H1 (cell line): ENCODE measurements at regions not wholly inside any gene's neighbourhood (a gene's known extent, or its start where the extent isn't known, plus 50 kb on each side); places are given as distances from the start of the nearest gene placed in this dataset.

ENCODE experiments used
- CTCF ChIA-PET: fragments of 300-600 bp; sonication (Branson Sonifier 250); formaldehyde crosslinking; loops from one replicate; lab custom pipeline; 2021; ENCODE audit not compliant: partially characterized antibody; lab: Charles Lee
- POLR2A ChIA-PET: fragments of 300-600 bp; sonication (Branson Sonifier 250); formaldehyde crosslinking; loops from one replicate; lab custom pipeline; 2021; ENCODE audit warnings: inconsistent platforms; ENCODE audit not compliant: partially characterized antibody; lab: Charles Lee
- DNase-seq, 2 experiments: peaks; one replicate each; pipeline versions ENCODE4 v3.0.0 to v3.0.0-alpha.2; 2010 to 2022; ENCODE audit warnings: low spot score in 2 of 2, low read depth in 1 of 2, mixed read lengths in 1 of 2
- FAIRE-seq: peaks from 2 replicates; lab custom pipeline; 2011; peaks lifted over from hg19 to GRCh38; lab: Jason Lieb, UNC
- H2AFZ ChIP-seq: 2 replicates; pipeline ENCODE4 v1.8.1; 2012; ENCODE audit warnings: low read length, inconsistent platforms
- H2AK5ac ChIP-seq: 2 replicates; pipeline ENCODE4 v1.6.1; 2013; ENCODE audit warnings: low read depth, low read length
- H2BK120ac ChIP-seq: replicated peaks from 2 replicates; pipeline ENCODE3; 2013; ENCODE audit warnings: low read depth, low read length, inconsistent platforms
- H2BK12ac ChIP-seq: 2 replicates; pipeline ENCODE4 v1.6.1; 2013; ENCODE audit warnings: low read depth, low read length
- H2BK15ac ChIP-seq: 2 replicates; pipeline ENCODE4 v1.6.1; 2013; ENCODE audit warnings: low read length
- H2BK20ac ChIP-seq: 2 replicates; pipeline ENCODE4 v1.6.1; 2013; ENCODE audit warnings: low read length
- H2BK5ac ChIP-seq: 2 replicates; pipeline ENCODE4 v1.6.1; 2013; ENCODE audit warnings: low read depth, low read length
- H3K14ac ChIP-seq: 2 replicates; pipeline ENCODE4 v1.6.1; 2013; ENCODE audit warnings: inconsistent platforms; ENCODE audit not compliant: insufficient read length
- H3K18ac ChIP-seq: 2 replicates; pipeline ENCODE4 v1.6.1; 2013; ENCODE audit warnings: low read length; ENCODE audit errors: extremely low read depth
- H3K23ac ChIP-seq: 2 replicates; pipeline ENCODE4 v1.6.1; 2013; ENCODE audit warnings: inconsistent platforms; ENCODE audit not compliant: insufficient read length
- H3K23me2 ChIP-seq: 2 replicates; pipeline ENCODE4 v1.6.1; 2013; ENCODE audit warnings: low read depth, low read length
- H3K27ac ChIP-seq: 2 replicates; pipeline ENCODE4 v1.6.1; 2011; ENCODE audit warnings: low read depth, low read length, inconsistent platforms
- H3K27me3 ChIP-seq, 4 experiments: replicated peaks in 1 of 4; 1 replicate in 1 of 4; 2 replicates in 3 of 4; pipeline versions ENCODE4 v1.6.1 to v1.8.1; 2011 to 2013; ENCODE audit warnings: low read length in 3 of 4, mild to moderate bottlenecking in 3 of 4, inconsistent platforms in 2 of 4, mixed read lengths in 2 of 4, moderate library complexity in 1 of 4; ENCODE audit not compliant: control insufficient read depth in 3 of 4, insufficient read depth in 3 of 4; ENCODE audit errors: extremely low read depth in 1 of 4
- H3K36me3 ChIP-seq, 4 experiments: 2 replicates each; pipeline versions ENCODE4 v1.6.1 to v1.8.1; 2011 to 2013; ENCODE audit warnings: mild to moderate bottlenecking in 4 of 4, low read length in 3 of 4, moderate library complexity in 2 of 4, control low read depth in 1 of 4, inconsistent platforms in 1 of 4; ENCODE audit not compliant: insufficient read depth in 4 of 4, control insufficient read depth in 2 of 4
- H3K4ac ChIP-seq: replicated peaks from 2 replicates; pipeline ENCODE3; 2013; ENCODE audit warnings: low read length, low read depth, mixed read lengths, inconsistent platforms; ENCODE audit not compliant: insufficient read length
- H3K4me1 ChIP-seq, 4 experiments: replicated peaks in 1 of 4; 1 replicate in 1 of 4; 2 replicates in 3 of 4; pipeline versions ENCODE4 v1.6.1 to v1.8.1; 2011 to 2013; ENCODE audit warnings: low read length in 3 of 4, inconsistent platforms in 2 of 4, mixed read lengths in 1 of 4; ENCODE audit not compliant: insufficient read depth in 4 of 4, control insufficient read depth in 3 of 4
- H3K4me2 ChIP-seq, 2 experiments: 2 replicates each; pipeline versions ENCODE4 v1.6.1 to v1.8.1; 2011 to 2013; ENCODE audit warnings: low read depth in 2 of 2, low read length in 2 of 2, control low read depth in 1 of 2, inconsistent platforms in 1 of 2, mild to moderate bottlenecking in 1 of 2; ENCODE audit not compliant: insufficient read depth in 1 of 2
- H3K4me3 ChIP-seq, 4 experiments: fragments of 200-600, 300-600 bp in 1 of 4; sonication (generic), shearing (Covaris generic), sonication (Bioruptor Twin) in 1 of 4; 2 replicates each; pipeline versions ENCODE4 v1.5.1 to v1.8.1; 2011 to 2016; ENCODE audit warnings: low read length in 4 of 4, low read depth in 3 of 4, control low read depth in 2 of 4, inconsistent platforms in 2 of 4, mild to moderate bottlenecking in 2 of 4, mixed read lengths in 1 of 4, moderate library complexity in 1 of 4; ENCODE audit not compliant: insufficient read depth in 2 of 4; ENCODE audit errors: extremely low read depth in 1 of 4
- H3K56ac ChIP-seq: replicated peaks from 2 replicates; pipeline ENCODE3; 2013; ENCODE audit warnings: low read depth, mild to moderate bottlenecking, mixed read lengths, low read length, inconsistent platforms; ENCODE audit not compliant: insufficient read length
- H3K79me1 ChIP-seq: 2 replicates; pipeline ENCODE4 v1.6.1; 2013; ENCODE audit warnings: low read depth, low read length, control low read depth
- H3K79me2 ChIP-seq, 2 experiments: 2 replicates each; pipeline versions ENCODE4 v1.6.1 to v1.8.1; 2012 to 2013; ENCODE audit warnings: low read length in 2 of 2, mild to moderate bottlenecking in 2 of 2, inconsistent platforms in 1 of 2; ENCODE audit not compliant: insufficient read depth in 2 of 2, control insufficient read depth in 1 of 2
- H3K9ac ChIP-seq, 4 experiments: replicated peaks in 1 of 4; 1 replicate in 1 of 4; 2 replicates in 3 of 4; pipeline versions ENCODE4 v1.6.1 to v1.8.1; 2011 to 2013; ENCODE audit warnings: low read depth in 3 of 4, low read length in 3 of 4, control low read depth in 2 of 4, mild to moderate bottlenecking in 2 of 4, moderate library complexity in 2 of 4, inconsistent platforms in 1 of 4; ENCODE audit errors: extremely low read depth in 1 of 4
- H3K9me3 ChIP-seq, 2 experiments: 2 replicates each; pipeline versions ENCODE4 v1.6.1 to v1.8.1; 2012 to 2013; ENCODE audit warnings: mild to moderate bottlenecking in 2 of 2, moderate library complexity in 2 of 2, control low read depth in 1 of 2, inconsistent platforms in 1 of 2, low read depth in 1 of 2, low read length in 1 of 2, mixed read lengths in 1 of 2; ENCODE audit not compliant: insufficient read depth in 2 of 2
- H4K20me1 ChIP-seq, 2 experiments: replicated peaks in 1 of 2; 2 replicates each; pipeline versions ENCODE3 to v1.8.1; 2011 to 2013; ENCODE audit warnings: inconsistent platforms in 2 of 2, low read length in 2 of 2, mild to moderate bottlenecking in 1 of 2; ENCODE audit not compliant: insufficient read depth in 2 of 2, control insufficient read depth in 1 of 2
- H4K5ac ChIP-seq: 2 replicates; pipeline ENCODE4 v1.6.1; 2013; ENCODE audit warnings: low read length, low read depth, mixed read lengths, inconsistent platforms; ENCODE audit not compliant: insufficient read length
- H4K8ac ChIP-seq: 2 replicates; pipeline ENCODE4 v1.8.0; 2013; ENCODE audit warnings: mild to moderate bottlenecking, moderate library complexity, low read length, inconsistent platforms; ENCODE audit not compliant: insufficient read depth; ENCODE audit errors: extremely low read depth
- H4K91ac ChIP-seq: replicated peaks from 2 replicates; pipeline ENCODE3; 2013; ENCODE audit warnings: low read length, mixed read lengths, inconsistent platforms; ENCODE audit not compliant: insufficient read length
- POU5F1 ChIP-seq: IDR thresholded peaks from 2 replicates; pipeline ENCODE4 v1.6.1; 2011; ENCODE audit warnings: low read depth, mild to moderate bottlenecking, low read length, moderate library complexity
- SIX5 ChIP-seq: IDR thresholded peaks from 2 replicates; pipeline ENCODE4 v1.6.1; 2011; ENCODE audit warnings: mild to moderate bottlenecking, low read depth, low read length
- WGBS, 2 experiments: shearing (Covaris generic) in 1 of 2; methylation state at CpG; one replicate each; pipeline versions ENCODE4 v1.1.6 to v1.1.7; 2013 to 2015; ENCODE audit warnings: low lambda C conversion rate in 2 of 2, mixed read lengths in 2 of 2, inconsistent platforms in 1 of 2, low coverage in 1 of 2, missing lambda C conversion rate in 1 of 2; ENCODE audit not compliant: insufficient replicate concordance in 2 of 2, insufficient coverage in 1 of 2, insufficient read length in 1 of 2; ENCODE audit errors: extremely low coverage in 1 of 2, missing lambda C conversion rate in 1 of 2; 5-methylcytosine and 5-hydroxymethylcytosine counted together
- TF ChIP-seq, protein P1 (sequence below): IDR thresholded peaks from 2 replicates; pipeline ENCODE4 v1.6.1; 2012; ENCODE audit warnings: inconsistent platforms

GRCh38 chr9:118993965-118994364 lies 375.3 kb downstream of the BRINP1 start:
- DNase-seq (no peak), FAIRE-seq (no peak)
- Histone ChIP-seq H2AFZ (no peak overlapping the region), H4K91ac (no peak overlapping the region), H3K56ac (no peak overlapping the region), H3K27me3 (no peaks in the 10 kb centered on the region), H3K23me2 (no peaks in the 10 kb centered on the region), H2BK20ac (no peak overlapping the region), H3K14ac (no peak overlapping the region), H3K36me3 (no peaks in the 10 kb centered on the region), H3K4me3 (no peak overlapping the region), H2BK15ac (no peak overlapping the region), H3K18ac (no peak overlapping the region), H4K5ac (no peak overlapping the region), H3K23ac (no peak overlapping the region), H2BK5ac (no peak overlapping the region), H2AK5ac (no peak overlapping the region), H3K4ac (no peak overlapping the region), H3K9ac (no peak overlapping the region)
- CTCF ChIA-PET, result interaction anchor here (0.7 kb wide), 1 partner anchor 479 kb away, joined by 3 read pairs; no protein-coding TSS in a partner anchor
- 91% methylated on average over 3 of the region's 4 CpGs; no CpG with 5 or more reads in 1 of the 2 experiments for WGBS, 2 experiments
- TF ChIP-seq, protein P1, sequence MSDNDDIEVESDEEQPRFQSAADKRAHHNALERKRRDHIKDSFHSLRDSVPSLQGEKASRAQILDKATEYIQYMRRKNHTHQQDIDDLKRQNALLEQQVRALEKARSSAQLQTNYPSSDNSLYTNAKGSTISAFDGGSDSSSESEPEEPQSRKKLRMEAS, result no peak
- TF ChIP-seq SIX5 (no peak), POU5F1 (no peak)
- TF ChIP-seq, all 59 proteins: peak for 0
- peaks cover 0 to 7% (median 2%) of the 10 kb centered on the region in 4 experiments; a peak in 3 of 7 replicates for H3K4me1 ChIP-seq
- H3K9me3 ChIP-seq, result no peaks in the 10 kb centered on the region; a peak in 1 of 4 replicates
- no peaks in the 10 kb centered on the region for H3K79me2 ChIP-seq
- no peaks in the 10 kb centered on the region for H3K79me1 ChIP-seq
- POLR2A ChIA-PET, result no interaction called here
- no peak overlapping the region for H2BK120ac ChIP-seq
- H4K8ac ChIP-seq, result no peak overlapping the region
- H3K4me2 ChIP-seq, result no peak overlapping the region
- H2BK12ac ChIP-seq, result no peak overlapping the region
- H3K27ac ChIP-seq, result no peak overlapping the region
- no peaks in the 10 kb centered on the region for H4K20me1 ChIP-seq
